Activated T-cell treated with anti-CD3 and anti-CD28 coated beads, Interleukin-2, amount 50 U/mL, for 24 hours (primary cell): ENCODE measurements at regions not wholly inside any gene's neighbourhood (a gene's known extent, or its start where the extent isn't known, plus 50 kb on each side); places are given as distances from the start of the nearest gene placed in this dataset.

Source experiments
- DNase-seq: peaks from one replicate; pipeline ENCODE4 v3.0.0-alpha.2; 2020
- H3K27ac Mint-ChIP-seq: 2 replicates; pipeline ENCODE4 v1.8.0; 2020; ENCODE audit warnings: mild to moderate bottlenecking, mixed read lengths
- H3K27me3 Mint-ChIP-seq: 2 replicates; pipeline ENCODE4 v1.8.0; 2020; ENCODE audit warnings: mixed read lengths
- H3K36me3 Mint-ChIP-seq: 2 replicates; pipeline ENCODE4 v1.8.0; 2020; ENCODE audit warnings: low read depth, mixed read lengths
- H3K4me1 Mint-ChIP-seq: 2 replicates; pipeline ENCODE4 v1.8.0; 2020; ENCODE audit warnings: low read depth, mixed read lengths
- H3K4me3 Mint-ChIP-seq: 2 replicates; pipeline ENCODE4 v1.8.0; 2020; ENCODE audit warnings: mild to moderate bottlenecking, moderate library complexity, mixed read lengths
- H3K9me3 Mint-ChIP-seq: 2 replicates; pipeline ENCODE4 v1.8.0; 2020; ENCODE audit warnings: mixed read lengths

DNA sequence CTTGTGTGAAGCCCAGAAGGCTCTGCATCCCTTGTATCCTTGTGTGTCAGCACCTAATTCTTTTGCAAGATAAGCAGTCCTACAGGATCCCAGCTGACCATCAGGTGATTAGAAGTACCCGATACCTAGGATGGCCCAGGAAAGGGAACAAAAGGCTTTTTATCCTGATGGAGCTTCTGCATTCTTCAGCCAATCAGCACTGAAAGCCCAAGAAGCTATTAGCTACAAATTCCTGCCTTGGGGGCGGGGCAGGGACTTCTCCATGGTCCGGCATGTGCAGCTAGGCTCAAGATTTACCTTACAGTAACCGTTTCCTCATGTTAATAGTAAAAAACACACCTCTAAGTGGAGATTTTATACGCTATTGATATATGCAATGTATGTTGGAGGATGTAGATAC lies 264.6 kb upstream of the THUMPD2 start:
- Mint-ChIP-seq H3K9me3 (no peaks in the 10 kb centered on the region), H3K4me3 (no peak overlapping the region), H3K36me3 (no peaks in the 10 kb centered on the region), H3K27ac (no peak overlapping the region), H3K27me3 (peaks cover 8% of the 10 kb centered on the region), H3K4me1 (peaks cover 1% of the 10 kb centered on the region)
- no peak for DNase-seq

DNA sequence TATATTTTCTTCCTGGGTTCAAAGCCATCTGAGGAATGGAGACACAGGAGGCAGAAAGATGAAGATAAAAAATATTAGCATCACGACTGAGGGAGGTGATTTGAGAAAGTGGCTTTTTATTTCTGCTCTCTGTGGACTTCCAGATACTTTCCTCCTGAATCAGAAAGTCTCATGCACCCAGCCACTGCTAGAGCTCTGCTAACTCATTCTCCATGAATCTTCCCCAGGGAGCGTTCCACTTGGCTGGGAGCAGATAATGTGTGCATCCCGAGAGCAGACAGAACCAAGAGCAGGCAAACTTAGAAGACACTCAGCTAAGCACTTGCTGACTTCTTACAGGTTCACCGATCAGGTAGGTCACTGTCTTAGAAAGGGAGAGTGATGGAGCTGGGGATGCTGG lies 264.1 kb upstream of the THUMPD2 start:
- DNase-seq: no peak
- Mint-ChIP-seq H3K4me3 (no peak overlapping the region), H3K36me3 (no peaks in the 10 kb centered on the region)

DNA sequence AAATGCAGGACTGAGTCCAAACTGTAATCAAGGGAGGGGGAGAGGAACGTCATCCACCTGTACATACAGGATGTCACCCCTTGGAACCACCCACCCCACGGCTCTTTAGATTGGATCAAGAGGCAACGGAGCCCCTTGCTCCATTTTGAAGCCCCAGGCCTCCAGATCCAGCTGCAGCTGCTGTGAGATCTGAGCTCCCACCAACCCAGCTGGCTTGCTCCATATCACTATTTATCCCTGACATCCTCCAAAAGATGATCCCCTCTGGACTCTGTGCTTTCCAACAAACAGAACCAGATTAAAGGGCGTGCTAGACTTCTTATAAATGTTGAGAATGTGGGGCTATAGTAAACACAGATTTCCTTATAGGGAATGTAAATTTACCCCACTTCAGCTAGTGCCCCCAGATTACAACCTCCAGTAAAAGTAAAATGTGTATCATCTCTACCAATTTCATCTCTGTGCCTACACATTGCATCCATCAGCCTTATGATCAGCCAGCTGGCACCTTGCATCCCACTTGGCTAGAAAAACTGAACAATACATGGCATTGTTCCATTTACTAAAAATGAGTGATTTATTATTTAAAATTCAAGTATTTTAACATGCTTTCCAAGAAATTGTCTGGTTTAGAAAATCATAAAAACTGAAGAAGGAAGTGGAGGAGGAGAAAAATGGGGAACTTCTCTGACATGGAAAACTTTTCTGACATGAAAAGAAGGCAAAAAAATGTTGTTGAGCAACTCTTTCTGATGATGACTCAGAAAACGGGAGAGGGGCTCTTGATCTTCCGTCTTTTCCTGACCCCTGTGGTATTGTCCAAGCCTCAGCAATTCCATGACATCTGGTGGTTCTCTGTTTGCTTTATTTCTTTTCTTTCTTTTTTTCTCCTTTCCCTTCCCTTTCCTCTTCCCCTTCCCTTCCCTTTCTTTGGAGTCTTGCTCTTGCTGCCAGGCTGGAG lies 262.6 kb upstream of the THUMPD2 start:
- H3K4me3 Mint-ChIP-seq: no peak overlapping the region
- peaks cover 6% of the 10 kb centered on the region for H3K27me3 Mint-ChIP-seq
- H3K36me3 Mint-ChIP-seq: no peaks in the 10 kb centered on the region
- peaks cover 1% of the 10 kb centered on the region for H3K4me1 Mint-ChIP-seq
- no peak for DNase-seq
- no peak overlapping the region for H3K27ac Mint-ChIP-seq
- no peaks in the 10 kb centered on the region for H3K9me3 Mint-ChIP-seq

More for the DNA sequence above, 264.1 kb upstream of the THUMPD2 start:
- Mint-ChIP-seq H3K9me3 (no peaks in the 10 kb centered on the region), H3K4me1 (peaks cover 1% of the 10 kb centered on the region), H3K27ac (no peak overlapping the region), H3K27me3 (peaks cover 8% of the 10 kb centered on the region)

DNA sequence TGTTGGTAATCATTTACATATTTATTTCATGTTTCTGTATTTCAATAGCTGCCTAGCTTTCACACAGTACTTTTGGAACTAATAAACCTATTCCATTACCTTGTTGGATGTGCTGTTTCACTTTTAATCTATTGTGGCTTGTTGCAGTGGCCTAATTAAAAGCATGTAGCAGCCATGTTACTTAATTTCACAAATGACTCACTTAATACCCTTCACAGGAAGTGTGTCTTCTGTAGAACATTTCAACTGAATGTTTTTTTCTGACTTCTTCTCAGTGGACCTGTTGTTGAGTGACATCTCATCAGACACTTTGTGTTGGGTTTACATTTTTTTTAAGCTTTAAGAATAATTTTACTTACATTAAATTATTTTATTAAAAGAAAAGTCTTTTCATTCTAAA lies 260.5 kb upstream of the THUMPD2 start:
- Mint-ChIP-seq H3K27me3 (no peaks in the 10 kb centered on the region), H3K4me1 (peaks cover 1% of the 10 kb centered on the region), H3K36me3 (no peaks in the 10 kb centered on the region), H3K27ac (no peak overlapping the region), H3K4me3 (no peak overlapping the region), H3K9me3 (no peaks in the 10 kb centered on the region)
- DNase-seq: no peak

DNA sequence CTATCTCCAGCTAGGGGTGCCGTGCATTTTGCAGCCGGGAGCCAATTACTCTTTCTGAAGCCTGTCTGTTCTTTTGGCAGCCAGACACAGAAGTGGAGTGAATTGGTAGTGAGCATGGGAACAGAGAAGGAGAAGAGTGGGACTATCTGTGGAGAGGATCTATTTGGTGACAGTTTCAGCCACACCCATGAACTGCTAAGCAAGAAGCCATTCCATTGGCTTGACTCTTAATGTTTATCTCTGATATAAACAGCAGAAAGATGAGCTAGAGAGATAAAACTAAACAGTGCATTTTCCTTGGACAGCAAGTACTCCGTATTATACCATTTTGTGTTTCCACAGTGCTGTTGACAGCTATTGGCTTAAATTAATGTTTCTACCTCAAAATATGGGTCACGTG lies 259.6 kb upstream of the THUMPD2 start:
- no peaks in the 10 kb centered on the region for H3K9me3 Mint-ChIP-seq
- no peak overlapping the region for H3K4me3 Mint-ChIP-seq
- H3K27ac Mint-ChIP-seq: no peak overlapping the region
- DNase-seq: no peak
- no peaks in the 10 kb centered on the region for H3K27me3 Mint-ChIP-seq
- H3K4me1 Mint-ChIP-seq: peaks cover 3% of the 10 kb centered on the region
- H3K36me3 Mint-ChIP-seq: no peaks in the 10 kb centered on the region

DNA sequence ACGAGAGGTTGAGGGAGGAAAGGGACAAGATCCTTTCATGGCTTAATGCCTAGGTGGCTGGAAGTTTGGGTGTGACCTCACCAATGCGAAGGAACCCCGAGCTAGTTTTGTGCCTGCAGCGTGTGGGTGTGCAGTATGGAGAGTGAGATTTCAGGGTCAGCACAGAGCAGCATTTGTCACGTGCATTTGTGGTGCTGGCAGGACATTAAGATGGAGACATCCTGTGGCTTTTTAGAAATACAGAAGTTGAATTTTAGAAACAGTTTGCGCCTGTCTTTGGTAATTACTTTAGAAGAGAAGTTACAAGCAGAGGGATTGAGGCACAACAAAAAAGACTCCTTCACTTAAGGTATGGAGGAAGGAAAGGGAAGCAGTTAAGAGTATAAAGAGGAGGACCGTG lies 258.2 kb upstream of the THUMPD2 start:
- no peaks in the 10 kb centered on the region for H3K27me3 Mint-ChIP-seq
- H3K4me1 Mint-ChIP-seq: peaks cover 15% of the 10 kb centered on the region
- H3K36me3 Mint-ChIP-seq: peaks cover 3% of the 10 kb centered on the region
- no peak overlapping the region for H3K4me3 Mint-ChIP-seq
- H3K27ac Mint-ChIP-seq: no peak overlapping the region
- peaks cover 6% of the 10 kb centered on the region for H3K9me3 Mint-ChIP-seq
- no peak for DNase-seq

DNA sequence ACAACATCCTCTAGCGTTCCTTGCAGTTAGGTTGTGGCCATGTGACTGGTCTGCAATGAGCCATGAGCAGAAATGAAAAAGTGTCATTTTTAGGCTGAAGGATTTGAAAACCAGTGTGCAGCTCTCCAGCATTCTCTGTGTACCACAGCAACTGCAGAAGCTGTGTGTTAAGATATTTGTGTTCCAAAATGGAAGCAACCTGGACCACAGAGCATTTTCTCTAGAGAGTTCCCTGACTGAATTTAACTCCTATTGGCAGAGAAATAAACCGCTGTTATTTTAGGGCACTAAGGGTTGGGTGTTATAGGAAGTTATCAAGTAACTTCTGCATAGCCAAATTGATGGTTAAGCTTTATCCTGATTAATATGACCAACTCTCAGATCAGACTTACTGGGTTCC lies 257.2 kb upstream of the THUMPD2 start:
- H3K9me3 Mint-ChIP-seq: peaks cover 6% of the 10 kb centered on the region
- no peak overlapping the region for H3K4me3 Mint-ChIP-seq
- peaks cover 16% of the 10 kb centered on the region for H3K4me1 Mint-ChIP-seq
- no peak for DNase-seq
- peaks cover 3% of the 10 kb centered on the region for H3K36me3 Mint-ChIP-seq
- no peak overlapping the region for H3K27ac Mint-ChIP-seq
- H3K27me3 Mint-ChIP-seq: no peaks in the 10 kb centered on the region

DNA sequence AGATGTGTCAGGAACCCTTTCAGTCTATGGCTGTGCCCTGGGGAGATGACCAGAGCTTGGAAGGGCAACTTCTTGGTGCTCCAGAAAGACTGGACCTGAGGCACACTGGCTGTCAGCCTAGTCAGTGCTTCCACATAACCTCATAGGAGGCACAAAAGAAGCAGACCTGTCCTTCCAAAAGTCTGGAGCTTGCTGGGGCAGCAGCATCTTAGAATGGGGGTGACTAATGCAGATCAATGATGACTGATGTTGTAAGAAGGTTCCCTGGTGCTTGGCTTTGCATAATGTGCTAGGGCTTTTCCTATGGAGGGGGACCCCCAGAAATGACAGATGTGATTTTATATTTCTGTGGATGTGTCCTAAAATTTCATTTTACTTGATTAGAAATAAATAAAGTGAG lies 255.7 kb upstream of the THUMPD2 start:
- H3K4me1 Mint-ChIP-seq: peaks cover 16% of the 10 kb centered on the region
- peaks cover 3% of the 10 kb centered on the region for H3K36me3 Mint-ChIP-seq
- no peaks in the 10 kb centered on the region for H3K27me3 Mint-ChIP-seq
- no peak overlapping the region for H3K4me3 Mint-ChIP-seq
- DNase-seq: no peak
- no peak overlapping the region for H3K27ac Mint-ChIP-seq
- peaks cover 6% of the 10 kb centered on the region for H3K9me3 Mint-ChIP-seq

DNA sequence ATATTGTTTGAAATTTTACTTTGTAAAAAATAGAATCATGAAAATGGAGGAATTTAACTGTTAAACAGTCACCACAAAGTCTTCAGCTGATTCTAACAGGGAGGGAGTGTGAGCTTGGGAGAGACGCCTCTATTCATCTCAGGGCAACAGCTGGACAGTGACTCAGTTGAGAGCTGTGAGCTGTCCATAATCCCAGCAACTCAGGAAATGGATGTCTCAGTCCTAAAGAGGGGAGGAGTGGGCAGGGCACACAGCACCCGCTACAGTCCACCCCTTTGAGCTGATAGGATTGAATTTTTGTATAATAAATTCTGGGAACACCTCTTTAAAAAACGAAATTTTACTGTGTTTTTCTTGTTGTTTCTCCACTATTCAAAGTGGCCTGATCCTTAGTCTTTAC lies 255.1 kb upstream of the THUMPD2 start:
- Mint-ChIP-seq H3K27me3 (no peaks in the 10 kb centered on the region), H3K4me1 (peaks cover 15% of the 10 kb centered on the region), H3K27ac (no peak overlapping the region), H3K4me3 (no peak overlapping the region), H3K9me3 (peaks cover 6% of the 10 kb centered on the region), H3K36me3 (peaks cover 3% of the 10 kb centered on the region)
- DNase-seq: no peak

DNA sequence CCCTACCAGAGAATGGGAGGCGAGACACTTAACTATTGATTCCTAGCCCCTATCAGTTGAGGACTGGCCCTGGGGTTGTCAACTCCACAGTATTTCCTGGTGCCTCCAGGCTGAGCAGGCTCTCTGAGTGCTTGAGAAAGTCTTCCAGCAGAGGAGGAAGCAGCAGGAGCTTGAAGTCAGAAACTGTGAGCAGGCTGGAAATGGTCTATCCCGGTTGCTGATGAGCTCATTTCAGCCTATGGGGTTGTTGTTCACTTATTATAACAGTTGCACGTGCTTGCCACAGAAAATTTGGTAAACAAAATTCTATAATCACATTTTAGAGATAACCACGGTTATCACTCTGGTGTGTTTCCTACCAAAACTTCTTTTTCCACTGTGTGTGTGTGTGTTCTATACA lies 254.7 kb upstream of the THUMPD2 start:
- H3K36me3 Mint-ChIP-seq: peaks cover 3% of the 10 kb centered on the region
- H3K4me3 Mint-ChIP-seq: no peak overlapping the region
- DNase-seq: no peak
- H3K27ac Mint-ChIP-seq: no peak overlapping the region
- H3K9me3 Mint-ChIP-seq: peaks cover 6% of the 10 kb centered on the region
- no peaks in the 10 kb centered on the region for H3K27me3 Mint-ChIP-seq
- peaks cover 15% of the 10 kb centered on the region for H3K4me1 Mint-ChIP-seq

DNA sequence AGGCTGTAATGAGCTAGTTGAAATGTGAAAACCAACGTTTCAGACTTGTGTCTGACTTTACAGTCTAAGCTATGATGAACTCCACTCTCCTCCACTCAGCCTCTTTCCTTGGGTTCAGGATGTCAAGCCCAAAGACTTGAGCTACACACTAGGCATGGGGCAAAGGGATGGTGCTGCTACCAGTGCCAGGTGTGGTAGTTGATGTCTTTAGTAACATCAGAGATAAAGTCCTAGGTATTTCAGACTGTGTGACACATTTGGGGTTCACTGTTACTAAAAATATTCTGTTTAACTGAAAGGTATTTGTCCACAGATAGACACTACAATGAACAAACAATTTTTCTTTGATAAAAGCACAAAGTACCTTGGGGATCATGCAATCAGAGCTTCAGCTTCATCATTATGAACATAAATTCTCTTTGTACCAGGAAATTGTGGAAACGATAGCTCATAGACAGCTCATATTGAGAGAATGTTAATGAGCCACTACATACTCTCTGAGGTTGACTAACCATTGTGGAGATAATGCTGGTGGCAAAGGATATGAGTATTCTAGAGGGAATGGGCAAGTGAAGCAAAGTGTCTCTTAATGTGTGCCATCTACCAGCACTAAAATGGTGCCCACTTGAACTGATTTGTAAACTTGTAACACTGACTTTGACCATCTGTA lies 253.7 kb upstream of the THUMPD2 start:
- peaks cover 6% of the 10 kb centered on the region for H3K9me3 Mint-ChIP-seq
- H3K27me3 Mint-ChIP-seq: no peaks in the 10 kb centered on the region
- H3K36me3 Mint-ChIP-seq: peaks cover 3% of the 10 kb centered on the region
- DNase-seq: no peak
- H3K4me1 Mint-ChIP-seq: peaks cover 15% of the 10 kb centered on the region
- peak overlapping the region; percentile 78 for H3K27ac Mint-ChIP-seq
- H3K4me3 Mint-ChIP-seq: no peak overlapping the region

DNA sequence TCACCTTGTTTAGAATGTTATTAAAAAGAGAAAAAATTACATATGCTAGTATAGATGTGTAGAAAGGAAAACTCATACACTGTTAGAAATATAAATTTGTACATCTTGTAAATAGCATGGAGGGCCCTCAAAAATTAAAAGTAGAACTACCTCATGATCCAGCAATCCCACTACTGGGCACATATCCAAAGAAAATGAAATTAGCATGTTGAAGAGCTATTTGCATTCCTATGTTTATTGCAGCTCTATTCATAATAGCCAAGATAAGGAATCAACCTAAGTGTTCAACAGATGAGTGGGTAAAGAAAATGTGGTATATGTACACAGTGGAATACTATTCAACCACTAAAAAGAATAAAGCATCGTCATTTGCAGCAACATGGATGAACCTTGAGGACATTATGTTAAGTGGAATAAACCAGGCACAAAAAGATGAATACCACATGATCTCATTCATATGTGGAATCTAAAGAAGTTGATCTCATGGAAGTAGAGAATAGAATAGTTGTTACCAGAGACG lies 251.5 kb upstream of the THUMPD2 start:
- H3K36me3 Mint-ChIP-seq: peaks cover 3% of the 10 kb centered on the region
- H3K4me1 Mint-ChIP-seq: peaks cover 15% of the 10 kb centered on the region
- H3K4me3 Mint-ChIP-seq: no peak overlapping the region
- no peak overlapping the region for H3K27ac Mint-ChIP-seq
- H3K27me3 Mint-ChIP-seq: no peaks in the 10 kb centered on the region
- DNase-seq: no peak
- peaks cover 8% of the 10 kb centered on the region for H3K9me3 Mint-ChIP-seq

DNA sequence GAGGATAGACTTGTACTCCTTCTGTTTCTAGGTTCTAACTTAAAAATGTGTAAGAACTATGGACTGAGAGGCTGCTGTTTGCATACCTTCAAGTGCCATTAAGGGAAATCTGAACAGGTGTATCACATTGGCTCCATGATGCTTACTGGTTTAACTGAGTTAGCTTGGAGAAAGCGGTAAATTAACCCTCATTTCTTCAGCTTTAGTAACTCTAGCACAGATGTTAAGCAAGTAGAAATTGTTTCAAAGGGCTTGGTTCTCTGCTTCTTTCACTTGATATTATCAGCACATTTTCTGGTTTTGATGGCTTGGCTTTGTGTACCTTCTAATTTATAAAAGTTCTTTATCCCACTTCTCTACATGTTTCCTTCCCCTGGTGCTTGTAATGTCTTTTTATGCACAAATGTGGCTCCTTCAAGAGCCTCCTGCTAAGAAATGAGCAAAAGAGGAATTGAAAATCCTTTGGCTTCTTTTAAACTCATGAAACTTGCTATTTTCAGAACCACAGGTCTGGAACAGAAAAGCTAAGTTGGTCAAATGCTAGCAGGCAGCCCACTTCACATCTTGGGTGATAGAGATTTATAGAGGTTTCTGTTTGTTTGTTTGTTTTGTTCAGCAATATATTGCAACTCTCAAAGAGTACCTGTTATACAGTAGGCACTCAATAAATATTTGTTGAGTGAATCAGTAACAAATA lies 249.9 kb upstream of the THUMPD2 start:
- no peak for DNase-seq
- Mint-ChIP-seq H3K4me3 (no peak overlapping the region), H3K27ac (no peak overlapping the region), H3K27me3 (no peaks in the 10 kb centered on the region), H3K4me1 (peaks cover 14% of the 10 kb centered on the region), H3K9me3 (peaks cover 14% of the 10 kb centered on the region), H3K36me3 (peaks cover 3% of the 10 kb centered on the region)

DNA sequence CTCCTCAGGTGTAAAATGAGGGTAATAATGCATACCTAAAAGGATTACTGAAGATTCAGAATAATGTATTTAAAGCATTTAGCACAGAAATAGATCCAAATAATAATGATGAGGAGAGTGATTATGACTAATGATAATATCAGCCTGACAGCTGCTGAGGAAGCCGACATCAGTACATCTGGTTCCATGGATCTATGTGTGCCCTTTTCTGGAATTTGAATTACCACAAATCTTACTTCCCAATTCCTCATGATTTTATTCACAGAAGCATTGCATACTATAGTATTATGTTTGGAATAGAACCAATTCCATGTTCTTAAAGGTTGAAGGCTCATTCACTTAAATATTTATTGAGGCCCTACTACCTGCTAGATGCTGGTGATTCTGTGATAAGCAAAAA lies 248.9 kb upstream of the THUMPD2 start:
- H3K27me3 Mint-ChIP-seq: no peaks in the 10 kb centered on the region
- peaks cover 12% of the 10 kb centered on the region for H3K9me3 Mint-ChIP-seq
- no peaks in the 10 kb centered on the region for H3K36me3 Mint-ChIP-seq
- H3K4me3 Mint-ChIP-seq: no peak overlapping the region
- DNase-seq: no peak
- H3K27ac Mint-ChIP-seq: no peak overlapping the region
- H3K4me1 Mint-ChIP-seq: peaks cover 8% of the 10 kb centered on the region
